Nephron (organoid): ENCODE measurements at regions not wholly inside any gene's neighbourhood (a gene's known extent, or its start where the extent isn't known, plus 50 kb on each side); places are given as distances from the start of the nearest gene placed in this dataset.
"Not testable (repeated sequence)": the region's sequence is repeated elsewhere in the genome, so short reads cannot be mapped to it uniquely, and the experiment has no call there.

ENCODE experiments used
- H3K27ac Mint-ChIP-seq, 3 experiments: 2 replicates each; pipeline ENCODE4 v1.8.0; 2020; ENCODE audit warnings: mixed read lengths in 3 of 3, mild to moderate bottlenecking in 2 of 3, moderate library complexity in 1 of 3
- H3K27me3 Mint-ChIP-seq: 2 replicates; pipeline ENCODE4 v1.8.0; 2021; ENCODE audit warnings: low read depth, mild to moderate bottlenecking, moderate library complexity, mixed read lengths
- H3K36me3 Mint-ChIP-seq: 2 replicates; pipeline ENCODE4 v1.8.0; 2020; ENCODE audit warnings: low read depth, mixed read lengths
- H3K4me1 Mint-ChIP-seq: 2 replicates; pipeline ENCODE4 v1.8.0; 2020; ENCODE audit warnings: mixed read lengths
- H3K4me3 Mint-ChIP-seq, 3 experiments: 2 replicates each; pipeline ENCODE4 v1.8.0; 2020; ENCODE audit warnings: mild to moderate bottlenecking in 3 of 3, mixed read lengths in 3 of 3, moderate library complexity in 2 of 3
- H3K9me3 Mint-ChIP-seq: 2 replicates; pipeline ENCODE4 v1.8.0; 2020; ENCODE audit warnings: mixed read lengths
- CTCF ChIP-seq, 3 experiments: fragments of 200-600 bp; sonication (generic); IDR thresholded peaks; one replicate each; pipeline ENCODE4 v1.5.0; 2021; ENCODE audit warnings: antibody characterized with exemption in 3 of 3; ENCODE audit not compliant: unreplicated experiment in 3 of 3

DNA sequence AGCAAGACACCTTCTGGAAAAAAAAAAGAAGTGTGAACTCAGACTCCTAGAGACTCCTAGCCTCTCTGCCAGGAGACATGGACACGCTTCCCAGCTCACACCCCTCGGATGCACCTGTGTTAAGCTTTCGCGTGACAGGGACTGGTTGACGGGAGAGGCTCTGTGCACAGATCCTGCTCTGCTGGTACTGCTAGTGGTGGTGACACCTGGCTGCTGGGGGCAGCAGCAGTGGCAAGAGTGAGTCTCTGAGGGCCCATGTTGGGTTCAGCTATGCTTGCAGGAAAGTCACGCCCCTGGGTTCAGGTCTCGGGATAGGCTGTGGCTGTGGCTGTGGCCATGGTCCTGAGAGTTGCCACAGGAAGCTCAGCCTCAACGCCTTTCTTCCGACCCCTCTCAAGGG, 81.1 kb downstream of the XRCC2 start:
- H3K27ac Mint-ChIP-seq: no peak overlapping the region
- H3K9me3 Mint-ChIP-seq: no peaks in the 10 kb centered on the region
- H3K4me3 Mint-ChIP-seq: no peak overlapping the region
- no peaks in the 10 kb centered on the region for H3K27me3 Mint-ChIP-seq
- no peak for TF ChIP-seq CTCF (IDR thresholded peaks at IDR 0.05; ENCODE audit: unreplicated experiment in 3 of 3)
- no peaks in the 10 kb centered on the region for H3K36me3 Mint-ChIP-seq
- no peaks in the 10 kb centered on the region for H3K4me1 Mint-ChIP-seq

DNA sequence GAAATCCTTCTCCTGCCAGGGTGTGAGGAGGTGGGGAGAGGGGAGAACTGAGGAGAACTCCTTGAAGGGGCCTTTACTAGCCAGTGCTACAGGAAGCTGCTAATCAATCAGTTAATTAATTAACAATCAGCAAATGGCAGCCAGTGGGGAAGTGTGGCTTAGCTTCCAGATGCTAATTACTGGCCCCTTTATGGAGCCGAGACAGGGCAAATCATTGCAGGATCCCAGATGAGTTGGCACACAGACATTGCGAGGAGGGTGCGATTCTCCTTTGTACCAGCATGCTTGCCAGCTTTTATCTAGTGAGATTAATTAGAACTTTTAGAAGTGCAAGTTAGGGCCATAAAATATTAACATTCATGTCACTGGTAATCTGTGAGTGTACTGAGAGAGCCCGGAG, 84.0 kb downstream of the XRCC2 start:
- H3K9me3 Mint-ChIP-seq: peaks cover 7% of the 10 kb centered on the region
- H3K27me3 Mint-ChIP-seq: no peaks in the 10 kb centered on the region
- no peak overlapping the region for H3K4me3 Mint-ChIP-seq
- peaks cover 3% of the 10 kb centered on the region for H3K36me3 Mint-ChIP-seq
- no peak overlapping the region for H3K27ac Mint-ChIP-seq
- H3K4me1 Mint-ChIP-seq: no peaks in the 10 kb centered on the region
- TF ChIP-seq CTCF (IDR thresholded peaks at IDR 0.05; ENCODE audit: unreplicated experiment in 3 of 3): no peak

DNA sequence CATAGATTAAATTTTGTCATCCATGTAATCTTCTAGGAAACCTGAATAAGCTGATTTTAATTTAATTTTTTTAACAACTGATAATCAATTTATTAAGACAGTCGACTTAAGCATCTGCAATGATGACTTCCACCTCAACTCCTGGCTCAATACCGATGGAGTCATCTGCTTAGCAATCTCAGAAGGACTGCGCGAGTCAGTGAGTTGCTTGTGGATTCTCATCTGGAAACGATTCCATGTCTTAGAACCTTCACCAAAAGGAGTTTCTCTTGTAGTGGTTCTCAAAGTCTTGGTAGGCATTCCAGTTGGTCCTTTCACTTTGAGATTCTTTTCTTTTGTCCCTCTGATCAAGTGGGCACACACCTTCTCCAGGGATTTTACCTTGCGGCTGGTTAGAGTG, 85.5 kb downstream of the XRCC2 start:
- Mint-ChIP-seq H3K27me3 (no peaks in the 10 kb centered on the region), H3K4me1 (no peaks in the 10 kb centered on the region), H3K4me3 (no peak overlapping the region), H3K36me3 (peaks cover 3% of the 10 kb centered on the region), H3K27ac (no peak overlapping the region), H3K9me3 (peaks cover 7% of the 10 kb centered on the region)
- no peak for TF ChIP-seq CTCF (IDR thresholded peaks at IDR 0.05; ENCODE audit: unreplicated experiment in 3 of 3)

DNA sequence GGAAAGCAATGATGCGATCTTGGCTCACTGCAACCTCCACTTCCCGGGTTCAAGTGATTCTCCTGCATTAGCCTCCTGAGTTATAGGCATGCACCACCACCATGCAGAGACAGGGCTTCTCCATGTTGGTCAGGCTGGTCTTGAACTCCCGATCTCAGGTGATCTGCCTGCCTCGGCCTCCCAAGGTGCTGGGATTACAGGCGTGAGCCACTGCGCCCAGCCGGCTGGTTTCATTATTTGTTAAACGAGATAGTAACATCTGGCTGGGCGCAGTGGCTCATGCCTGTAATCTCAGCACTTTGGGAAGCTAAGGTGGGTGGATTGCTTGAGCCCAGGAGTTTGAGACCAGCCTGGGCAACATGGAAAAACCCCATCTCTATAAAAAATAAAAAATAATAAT, 86.1 kb downstream of the XRCC2 start:
- H3K4me3 Mint-ChIP-seq, H3K27me3 Mint-ChIP-seq, H3K36me3 Mint-ChIP-seq, H3K9me3 Mint-ChIP-seq, H3K4me1 Mint-ChIP-seq, H3K27ac Mint-ChIP-seq: not testable (repeated sequence)

- Mint-ChIP-seq H3K27me3 (no peaks in the 10 kb centered on the region), H3K9me3 (peaks cover 7% of the 10 kb centered on the region), H3K27ac (no peak overlapping the region), H3K4me1 (no peaks in the 10 kb centered on the region), H3K36me3 (peaks cover 3% of the 10 kb centered on the region), H3K4me3 (no peak overlapping the region)
- TF ChIP-seq CTCF (IDR thresholded peaks at IDR 0.05; ENCODE audit: unreplicated experiment in 3 of 3): no peak
Observed at GRCh38 chr7:152588350-152588749, 87.6 kb downstream of the XRCC2 start.

- no peaks in the 10 kb centered on the region for H3K27me3 Mint-ChIP-seq
- H3K4me1 Mint-ChIP-seq: no peaks in the 10 kb centered on the region
- H3K27ac Mint-ChIP-seq: no peak overlapping the region
- peaks cover 7% of the 10 kb centered on the region for H3K9me3 Mint-ChIP-seq
- no peak overlapping the region for H3K4me3 Mint-ChIP-seq
- H3K36me3 Mint-ChIP-seq: peaks cover 3% of the 10 kb centered on the region
- no peak for TF ChIP-seq CTCF (IDR thresholded peaks at IDR 0.05; ENCODE audit: unreplicated experiment in 3 of 3)
Observed at GRCh38 chr7:152587366-152587765, 88.6 kb downstream of the XRCC2 start.

GRCh38 chr7:152583006-152583405, 92.9 kb downstream of the XRCC2 start:
- no peak for TF ChIP-seq CTCF (IDR thresholded peaks at IDR 0.05; ENCODE audit: unreplicated experiment in 3 of 3)
- H3K36me3 Mint-ChIP-seq: peaks cover 3% of the 10 kb centered on the region
- peaks cover 7% of the 10 kb centered on the region for H3K9me3 Mint-ChIP-seq
- H3K4me1 Mint-ChIP-seq: no peaks in the 10 kb centered on the region
- no peak overlapping the region for H3K27ac Mint-ChIP-seq
- no peak overlapping the region for H3K4me3 Mint-ChIP-seq
- H3K27me3 Mint-ChIP-seq: no peaks in the 10 kb centered on the region
